ENCODE measurements at regions not wholly inside any gene's neighbourhood (a gene's known extent, or its start where the extent isn't known, plus 50 kb on each side); places are given as distances from the start of the nearest gene placed in this dataset.
A peak's percentile ranks its signal among the peaks of the same experiment; 100 is the strongest.

DNA sequence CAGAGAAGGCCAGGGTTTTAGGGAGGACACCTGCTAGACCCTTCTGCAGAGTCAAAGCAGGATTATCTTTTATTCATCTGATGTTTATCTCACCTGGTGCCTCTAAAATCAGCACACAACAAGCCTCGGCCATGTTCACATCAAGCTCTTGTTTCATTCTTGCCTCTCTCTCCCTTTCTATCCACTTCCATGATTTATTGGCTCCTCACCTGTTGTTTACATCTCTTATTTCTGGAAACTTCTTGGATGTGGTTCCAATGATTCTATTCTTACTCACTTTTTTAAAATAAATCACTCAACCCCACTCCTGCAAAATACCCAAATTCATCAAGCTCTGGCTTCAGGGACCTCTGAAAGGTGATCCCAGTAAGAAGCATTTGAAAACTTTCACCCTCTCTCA is 407.0 kb upstream of the KLF4 start:
- Histone ChIP-seq H3K27me3 (no peaks in the 10 kb centered on the region), H3K4me3 (no peak overlapping the region), H3K9me3 (no peaks in the 10 kb centered on the region), H3K36me3 (no peaks in the 10 kb centered on the region), H3K27ac (no peak overlapping the region), H3K4me1 (peaks cover 0 to 7% (median 1%) of the 10 kb centered on the region in 4 donors)
- TF ChIP-seq POLR2A (IDR thresholded peaks at IDR 0.05), result no peak
- TF ChIP-seq, protein P1, sequence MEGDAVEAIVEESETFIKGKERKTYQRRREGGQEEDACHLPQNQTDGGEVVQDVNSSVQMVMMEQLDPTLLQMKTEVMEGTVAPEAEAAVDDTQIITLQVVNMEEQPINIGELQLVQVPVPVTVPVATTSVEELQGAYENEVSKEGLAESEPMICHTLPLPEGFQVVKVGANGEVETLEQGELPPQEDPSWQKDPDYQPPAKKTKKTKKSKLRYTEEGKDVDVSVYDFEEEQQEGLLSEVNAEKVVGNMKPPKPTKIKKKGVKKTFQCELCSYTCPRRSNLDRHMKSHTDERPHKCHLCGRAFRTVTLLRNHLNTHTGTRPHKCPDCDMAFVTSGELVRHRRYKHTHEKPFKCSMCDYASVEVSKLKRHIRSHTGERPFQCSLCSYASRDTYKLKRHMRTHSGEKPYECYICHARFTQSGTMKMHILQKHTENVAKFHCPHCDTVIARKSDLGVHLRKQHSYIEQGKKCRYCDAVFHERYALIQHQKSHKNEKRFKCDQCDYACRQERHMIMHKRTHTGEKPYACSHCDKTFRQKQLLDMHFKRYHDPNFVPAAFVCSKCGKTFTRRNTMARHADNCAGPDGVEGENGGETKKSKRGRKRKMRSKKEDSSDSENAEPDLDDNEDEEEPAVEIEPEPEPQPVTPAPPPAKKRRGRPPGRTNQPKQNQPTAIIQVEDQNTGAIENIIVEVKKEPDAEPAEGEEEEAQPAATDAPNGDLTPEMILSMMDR (IDR thresholded peaks at IDR 0.05), result no peak
- DNase-seq, result no peak

DNA sequence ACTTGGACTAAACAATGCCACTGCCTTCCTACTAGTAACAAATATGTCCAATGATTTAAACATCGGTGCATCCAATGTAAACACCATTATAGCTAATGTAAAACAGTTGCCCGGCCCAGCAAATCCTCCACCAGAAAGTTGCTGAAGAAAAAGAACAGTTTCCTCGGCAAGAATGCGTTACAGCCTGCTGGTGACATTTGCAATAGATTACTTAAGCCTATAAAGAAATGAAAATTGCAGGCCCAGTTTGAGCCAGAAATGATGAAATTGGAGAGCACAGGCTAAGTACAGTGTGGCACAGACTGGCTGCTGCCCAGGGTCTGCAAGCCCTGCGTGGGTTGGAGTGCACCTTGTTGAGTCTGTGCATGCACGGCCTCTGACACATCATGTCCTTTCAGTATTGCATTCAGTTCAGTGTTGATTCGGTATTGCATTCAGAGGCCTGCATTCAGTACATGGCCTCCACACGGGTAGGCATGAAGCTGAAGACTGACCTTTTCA is 406.0 kb upstream of the KLF4 start:
- Histone ChIP-seq H3K36me3 (no peaks in the 10 kb centered on the region), H3K4me3 (no peak overlapping the region), H3K27me3 (no peaks in the 10 kb centered on the region), H3K27ac (no peak overlapping the region), H3K9me3 (no peaks in the 10 kb centered on the region), H3K4me1 (peaks cover 0 to 7% (median 1%) of the 10 kb centered on the region in 4 donors)
- no peak for DNase-seq
- TF ChIP-seq POLR2A (IDR thresholded peaks at IDR 0.05), result no peak

DNA sequence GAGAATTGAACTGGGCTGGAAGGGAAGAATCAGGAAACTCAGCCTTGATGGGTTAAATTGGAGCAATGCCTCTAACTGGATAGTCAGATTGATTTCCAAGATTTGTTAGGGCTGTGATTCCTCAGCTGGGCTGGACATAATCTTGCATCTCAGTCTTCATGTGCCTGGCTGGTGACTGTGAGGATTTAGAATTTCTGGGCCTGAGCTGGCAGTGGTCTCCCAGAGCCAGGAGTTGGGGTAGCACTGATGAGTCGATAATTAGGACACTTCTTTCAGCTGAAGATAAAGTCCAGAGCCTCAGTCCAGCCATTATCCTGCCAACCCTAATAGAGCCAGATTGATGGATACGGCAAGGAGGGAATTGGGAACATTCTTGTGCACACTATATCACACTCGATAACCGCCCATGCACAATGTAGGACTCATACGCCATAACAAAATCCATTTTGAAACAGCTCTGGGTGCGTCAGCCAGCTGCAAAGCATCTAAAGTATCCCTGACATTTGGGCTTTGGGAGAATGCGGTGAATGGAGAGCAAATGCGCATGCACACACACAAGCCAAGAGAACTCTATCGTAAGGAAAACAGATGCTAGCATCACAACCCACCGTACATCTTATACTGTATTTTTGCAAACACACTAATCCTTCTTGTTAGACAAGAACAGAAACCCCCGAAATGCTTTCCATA is 405.1 kb upstream of the KLF4 start:
- H3K36me3 ChIP-seq, result no peaks in the 10 kb centered on the region
- no peaks in the 10 kb centered on the region for H3K27me3 ChIP-seq
- DNase-seq, result no peak
- no peaks in the 10 kb centered on the region for H3K9me3 ChIP-seq
- peak overlapping the region in 1 of 4 donors; percentile 39 for H3K27ac ChIP-seq
- TF ChIP-seq, protein P1 (IDR thresholded peaks at IDR 0.05), result no peak
- no peak for TF ChIP-seq POLR2A (IDR thresholded peaks at IDR 0.05)
- H3K4me3 ChIP-seq, result no peak overlapping the region
- peaks cover 0 to 7% (median 1%) of the 10 kb centered on the region in 4 donors for H3K4me1 ChIP-seq

DNA sequence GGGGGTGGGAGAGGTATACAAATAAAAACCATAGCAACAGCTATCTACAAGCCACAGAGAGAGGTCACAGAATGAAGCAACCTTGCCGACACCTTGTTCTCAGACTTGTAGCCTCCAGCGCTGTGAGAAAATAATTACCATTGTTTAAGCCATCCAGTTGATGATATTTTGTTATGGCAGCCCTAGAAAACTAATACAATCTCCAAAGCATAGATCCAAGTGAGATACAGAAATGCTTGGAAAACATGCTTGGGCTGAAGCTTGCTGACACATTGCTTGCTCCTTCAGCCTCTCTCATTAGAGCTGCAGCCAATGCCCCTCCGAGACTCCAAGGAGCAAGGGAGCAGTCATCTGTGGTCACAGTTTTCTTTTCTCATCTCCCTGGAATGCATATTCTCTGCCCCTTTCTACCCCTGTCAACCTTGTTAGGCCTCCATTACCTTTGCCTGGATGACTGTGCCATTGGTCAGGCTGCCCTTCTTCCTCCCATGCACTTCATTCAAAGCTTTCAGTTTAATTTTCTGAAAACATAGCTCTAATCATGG is 401.4 kb upstream of the KLF4 start:
- H3K36me3 ChIP-seq, result no peaks in the 10 kb centered on the region
- no peaks in the 10 kb centered on the region for H3K9me3 ChIP-seq
- DNase-seq, result no peak
- no peaks in the 10 kb centered on the region for H3K27me3 ChIP-seq
- TF ChIP-seq POLR2A (IDR thresholded peaks at IDR 0.05), result no peak
- TF ChIP-seq, protein P1 (IDR thresholded peaks at IDR 0.05), result no peak
- H3K27ac ChIP-seq, result no peak overlapping the region
- H3K4me1 ChIP-seq, result no peaks in the 10 kb centered on the region
- no peak overlapping the region for H3K4me3 ChIP-seq

DNA sequence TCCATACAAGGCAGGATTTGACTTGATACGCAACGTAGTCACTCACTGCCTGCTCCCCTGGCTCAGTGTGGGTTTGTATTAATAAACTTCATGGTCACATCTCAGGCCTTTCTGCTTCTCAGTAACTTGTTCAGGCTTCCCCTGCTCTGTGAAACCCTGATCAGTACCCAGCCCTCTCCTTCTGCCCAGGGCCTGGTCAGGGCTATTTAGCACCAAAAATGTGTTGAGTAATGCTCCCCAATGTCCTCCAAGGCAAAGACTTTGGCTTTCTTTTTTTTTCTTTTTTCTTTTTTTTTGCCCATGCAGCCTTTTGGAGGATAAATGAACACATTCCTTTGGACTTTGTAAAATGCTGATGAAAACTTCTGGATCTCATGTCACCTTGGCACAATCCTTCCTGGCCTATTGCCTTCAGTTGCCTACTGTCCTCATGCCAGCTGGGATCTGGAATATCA is 399.2 kb upstream of the KLF4 start:
- Histone ChIP-seq H3K9me3 (no peaks in the 10 kb centered on the region), H3K36me3 (no peaks in the 10 kb centered on the region), H3K27ac (no peak overlapping the region), H3K4me3 (no peak overlapping the region), H3K27me3 (no peaks in the 10 kb centered on the region), H3K4me1 (no peaks in the 10 kb centered on the region)
- TF ChIP-seq POLR2A (IDR thresholded peaks at IDR 0.05), result no peak
- TF ChIP-seq, protein P1 (IDR thresholded peaks at IDR 0.05), result no peak
- no peak for DNase-seq

DNA sequence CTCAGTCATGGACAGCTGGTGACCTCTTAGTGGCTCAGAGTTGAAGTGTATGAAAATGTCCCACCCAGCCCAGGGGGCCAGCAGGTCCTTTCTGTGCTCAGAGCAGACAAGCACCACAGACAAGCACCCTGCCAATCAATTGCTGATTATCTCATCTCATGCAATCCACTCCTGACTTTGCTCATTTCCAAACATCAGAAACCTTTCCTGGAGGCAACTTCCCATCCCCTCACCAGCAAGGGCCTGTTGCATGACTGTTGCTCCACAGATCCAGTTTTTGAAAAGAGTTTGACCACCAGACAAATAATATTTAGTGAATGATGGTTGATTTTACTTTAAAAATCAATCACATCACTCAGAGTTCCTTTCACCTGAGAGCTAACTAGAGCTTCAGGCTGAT is 397.3 kb upstream of the KLF4 start:
- DNase-seq, result no peak
- no peaks in the 10 kb centered on the region for H3K9me3 ChIP-seq
- no peak overlapping the region for H3K4me3 ChIP-seq
- H3K4me1 ChIP-seq, result no peaks in the 10 kb centered on the region
- TF ChIP-seq, protein P1 (IDR thresholded peaks at IDR 0.05), result no peak
- TF ChIP-seq POLR2A (IDR thresholded peaks at IDR 0.05), result no peak
- no peaks in the 10 kb centered on the region for H3K36me3 ChIP-seq
- H3K27me3 ChIP-seq, result no peaks in the 10 kb centered on the region
- H3K27ac ChIP-seq, result no peak overlapping the region
